Epithelial cell of prostate (primary cell): ENCODE measurements at regions not wholly inside any gene's neighbourhood (a gene's known extent, or its start where the extent isn't known, plus 50 kb on each side); places are given as distances from the start of the nearest gene placed in this dataset.
"Not testable (repeated sequence)": the region's sequence is repeated elsewhere in the genome, so short reads cannot be mapped to it uniquely, and the experiment has no call there.

Experiments used
- DNase-seq: peaks from one replicate; pipeline ENCODE4 v3.0.0-alpha.2; 2011; ENCODE audit warnings: low read depth, low spot score
- H3K27ac ChIP-seq: fragments of 450-650 bp; 2 replicates; pipeline ENCODE4 v1.5.1; 2017; ENCODE audit warnings: mild to moderate bottlenecking

DNA sequence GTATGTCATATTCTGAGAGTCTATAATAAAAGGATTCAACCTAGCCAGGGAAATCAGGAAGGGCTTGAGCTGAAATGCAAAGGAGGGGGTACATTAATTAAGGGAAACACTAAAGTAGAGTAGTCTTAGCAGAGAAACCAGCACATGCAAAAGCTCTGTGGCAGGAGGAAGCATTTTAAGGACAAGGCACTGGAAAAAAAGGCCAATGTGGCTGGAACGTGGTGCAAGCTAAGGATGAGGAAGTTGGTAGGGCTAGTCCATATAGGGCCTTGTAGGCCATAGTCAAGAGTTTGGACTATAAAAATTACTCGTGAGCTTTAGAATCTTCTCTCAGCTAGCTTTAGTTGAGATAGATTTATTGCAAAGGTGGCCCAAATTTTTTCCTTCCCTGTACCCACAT, 75.2 kb upstream of the TOP1 start:
- DNase-seq = no peak
- no peak overlapping the region for H3K27ac ChIP-seq

DNA sequence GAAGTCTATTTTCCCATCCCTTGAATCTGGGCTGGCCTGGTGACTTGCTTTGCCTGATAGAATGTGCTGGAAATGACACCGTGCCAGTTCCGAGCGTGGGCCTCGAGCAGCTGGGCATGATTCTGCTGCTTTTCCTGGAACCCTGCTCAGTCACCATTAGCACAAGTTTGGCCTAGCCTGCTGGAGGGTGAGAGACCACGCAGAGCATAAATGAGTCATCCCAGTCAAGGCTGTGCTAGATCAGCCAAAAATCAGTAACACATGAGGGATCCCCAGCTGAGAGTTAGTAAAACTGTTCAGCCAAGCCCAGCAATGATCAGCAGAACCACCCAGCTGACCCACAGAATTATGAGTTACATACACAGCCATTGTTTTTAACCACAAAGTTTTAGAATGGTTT, 74.8 kb upstream of the TOP1 start:
- no peak overlapping the region for H3K27ac ChIP-seq

DNA sequence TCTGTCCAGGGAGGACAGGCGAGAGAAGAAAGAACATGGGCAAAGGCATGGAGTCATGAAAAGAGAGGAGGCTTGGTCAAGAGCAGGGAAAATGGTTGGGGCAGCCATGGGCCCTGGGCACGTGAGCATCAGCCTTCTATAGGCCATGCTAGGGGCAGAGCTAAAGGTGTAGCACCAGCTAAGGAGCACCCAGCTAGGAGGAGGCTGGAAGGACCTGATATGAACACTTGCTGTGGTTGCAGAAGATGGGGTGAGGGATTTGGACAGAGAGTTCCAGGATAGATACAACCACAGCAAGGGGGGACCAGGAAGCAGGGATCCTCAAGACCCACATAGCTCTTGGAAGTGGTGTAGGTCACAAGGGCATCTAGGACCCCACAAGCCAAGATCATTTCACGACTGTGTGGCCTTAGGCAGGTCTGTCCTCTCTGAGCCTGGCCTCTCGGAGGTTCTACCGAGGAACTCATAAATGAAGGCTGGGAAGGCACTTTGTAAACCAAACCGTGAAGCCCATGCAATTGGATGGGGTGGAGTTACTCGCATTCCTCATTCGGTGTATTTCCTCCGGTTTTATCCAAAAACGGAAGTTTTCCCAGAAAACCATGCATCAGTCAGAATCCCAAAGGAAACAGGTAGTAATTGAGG, 74.0 kb upstream of the TOP1 start:
- H3K27ac ChIP-seq = no peak overlapping the region
- no peak for DNase-seq

More for the DNA sequence above, 74.8 kb upstream of the TOP1 start:
- no peak for DNase-seq

DNA sequence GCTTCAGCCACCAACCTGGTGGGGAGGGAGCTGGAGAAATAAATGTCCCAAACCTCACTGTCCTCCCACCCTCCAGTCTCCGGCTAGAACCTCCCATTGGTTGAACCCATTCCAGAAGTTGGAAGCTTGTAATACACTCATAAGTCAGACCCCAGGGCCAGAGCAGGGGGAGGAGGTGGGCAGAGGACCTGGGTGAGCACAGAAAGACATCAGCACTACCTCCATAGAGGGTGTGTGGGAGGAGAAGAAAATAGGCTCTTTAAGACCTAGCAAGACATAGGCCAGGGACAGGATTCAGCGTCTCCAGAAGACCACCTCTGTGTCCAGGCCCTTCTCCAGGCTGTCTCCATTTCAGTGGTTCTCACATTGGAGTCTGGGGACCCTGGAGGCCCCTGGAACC, 73.3 kb upstream of the TOP1 start:
- no peak overlapping the region for H3K27ac ChIP-seq
- no peak for DNase-seq

DNA sequence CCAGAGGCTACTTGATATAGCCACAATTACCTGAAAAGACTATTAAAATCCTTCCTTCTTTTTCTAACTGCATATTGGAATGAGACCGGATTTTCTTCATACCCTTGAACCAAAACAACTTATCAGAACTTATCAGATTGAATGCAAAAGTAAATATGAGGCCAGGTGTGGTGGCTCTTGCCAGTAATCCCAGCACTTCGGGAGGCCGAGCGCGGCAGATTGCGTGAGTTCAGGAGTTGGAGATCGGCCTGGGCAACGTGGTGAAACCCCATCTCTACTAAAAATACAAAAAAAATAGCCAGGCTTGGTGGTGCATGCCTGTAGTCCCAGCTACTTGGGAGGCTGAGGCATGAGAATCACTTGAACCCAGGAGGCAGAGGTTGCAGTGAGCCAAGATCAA, 72.8 kb upstream of the TOP1 start:
- H3K27ac ChIP-seq, DNase-seq: not testable (repeated sequence)

DNA sequence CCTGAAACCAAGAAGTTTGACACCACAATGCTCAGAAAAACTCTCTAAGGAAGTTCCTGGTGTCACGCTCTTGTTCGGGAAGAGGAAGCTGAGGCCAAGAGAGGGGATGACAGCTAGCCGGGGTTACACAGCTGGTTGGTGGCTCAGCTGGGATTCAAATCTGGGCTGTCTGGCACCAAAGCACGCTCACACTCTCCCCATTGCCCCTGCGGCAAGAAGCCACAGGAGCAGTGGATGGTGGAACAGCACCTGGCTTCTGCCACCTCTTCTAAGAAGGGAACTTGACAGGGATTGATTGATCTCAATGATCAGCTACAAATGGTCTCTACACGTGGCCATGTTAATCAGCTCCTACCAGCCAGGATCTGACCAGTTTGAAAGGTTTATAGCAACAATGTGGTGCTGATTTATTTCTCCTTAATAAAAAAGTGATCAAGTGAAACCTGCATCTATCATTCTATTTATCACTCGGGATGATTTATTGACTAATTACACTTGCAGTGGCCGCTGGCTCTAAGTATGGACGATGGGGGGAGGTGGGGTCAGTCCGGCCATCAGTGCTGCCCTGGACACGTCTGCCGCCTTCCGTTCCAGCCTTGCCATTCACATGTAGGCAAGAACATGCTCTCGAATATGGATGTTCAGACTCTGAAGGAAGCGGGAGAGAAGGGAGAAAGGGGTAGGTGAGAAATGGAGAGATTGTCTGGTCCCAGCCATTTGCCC, 71.9 kb upstream of the TOP1 start:
- DNase-seq = no peak
- no peak overlapping the region for H3K27ac ChIP-seq

DNA sequence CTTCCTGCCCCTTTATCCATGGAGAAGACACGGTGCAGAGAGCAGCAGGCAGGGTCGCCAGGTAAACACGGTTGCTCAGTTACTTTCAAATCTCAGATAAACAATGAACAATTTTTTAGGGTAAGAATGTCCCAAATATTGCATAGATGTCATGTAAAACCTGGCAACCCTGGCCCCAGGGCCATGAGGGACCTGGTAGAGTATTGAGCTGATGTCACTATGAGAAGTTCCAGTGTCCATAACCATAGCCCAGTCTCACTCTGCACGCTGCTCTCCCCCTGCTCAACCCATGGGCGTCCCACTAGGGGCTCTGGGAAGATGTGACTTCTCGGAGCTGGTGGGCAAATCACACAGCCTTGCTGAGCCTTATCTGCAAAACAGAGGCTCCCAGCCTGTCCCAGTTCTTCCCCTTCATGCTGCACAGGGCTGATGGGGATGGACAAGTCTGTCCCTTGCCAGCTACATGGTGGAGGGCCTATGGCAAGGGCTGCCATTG, 71.3 kb upstream of the TOP1 start:
- no peak overlapping the region for H3K27ac ChIP-seq
- no peak for DNase-seq

DNA sequence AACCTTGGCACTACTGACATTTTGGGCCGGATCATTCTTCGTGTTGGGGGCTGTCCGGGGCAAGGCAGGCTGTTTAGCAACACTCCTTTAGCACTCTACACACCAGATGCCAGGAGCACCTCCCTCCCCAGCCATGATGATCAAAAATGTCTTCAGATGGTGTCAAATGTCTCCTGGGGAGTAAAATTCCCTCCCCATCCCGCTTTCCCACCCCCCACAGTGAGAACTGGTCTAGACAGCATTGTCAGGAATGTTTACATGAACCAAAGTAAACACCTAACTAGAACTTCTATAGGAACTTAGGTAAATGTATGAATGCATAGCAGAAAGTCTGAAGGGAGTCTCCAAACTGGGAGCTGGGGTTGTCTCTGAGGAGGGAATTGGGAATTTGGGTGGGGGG, 70.0 kb upstream of the TOP1 start:
- no peak overlapping the region for H3K27ac ChIP-seq
- DNase-seq = no peak

DNA sequence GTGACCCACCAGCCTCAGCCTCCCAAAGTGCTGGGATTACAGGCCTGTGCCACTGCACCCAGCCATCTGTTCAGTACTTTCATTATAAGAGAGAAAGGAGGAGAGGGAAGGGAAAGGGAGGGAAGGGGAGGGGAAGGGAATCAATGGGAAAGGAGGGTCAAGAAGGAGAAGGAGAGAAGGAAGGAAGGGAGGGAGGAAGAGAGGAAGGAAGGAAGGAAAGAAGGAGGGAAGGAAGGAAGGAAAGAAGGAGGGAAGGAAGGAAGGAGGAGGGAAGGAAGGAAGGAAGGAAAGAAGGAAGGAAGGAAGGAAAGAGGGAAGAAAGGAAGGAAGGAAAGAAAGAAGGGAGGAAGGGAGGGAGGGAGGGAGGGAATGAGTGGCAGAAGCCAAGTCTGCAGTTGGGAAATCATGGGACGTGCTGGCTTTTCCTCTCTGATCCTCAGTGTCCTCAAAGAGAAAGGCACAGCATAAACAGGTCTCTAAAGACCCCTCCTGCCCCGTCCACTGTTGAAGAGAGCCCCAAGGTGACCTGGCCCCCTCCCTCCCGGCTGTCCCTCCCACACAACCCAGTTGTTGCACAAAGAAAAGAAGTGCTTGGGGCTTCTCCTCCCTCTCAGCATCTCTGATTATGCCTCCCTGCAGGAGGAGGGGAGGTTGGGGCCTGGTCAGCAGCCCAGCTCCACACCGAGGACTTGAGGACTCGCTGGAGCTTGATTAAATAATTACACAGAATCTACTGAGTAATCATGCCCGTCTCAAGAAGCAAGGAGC, 69.1 kb upstream of the TOP1 start:
- no peak overlapping the region for H3K27ac ChIP-seq
- no peak for DNase-seq

DNA sequence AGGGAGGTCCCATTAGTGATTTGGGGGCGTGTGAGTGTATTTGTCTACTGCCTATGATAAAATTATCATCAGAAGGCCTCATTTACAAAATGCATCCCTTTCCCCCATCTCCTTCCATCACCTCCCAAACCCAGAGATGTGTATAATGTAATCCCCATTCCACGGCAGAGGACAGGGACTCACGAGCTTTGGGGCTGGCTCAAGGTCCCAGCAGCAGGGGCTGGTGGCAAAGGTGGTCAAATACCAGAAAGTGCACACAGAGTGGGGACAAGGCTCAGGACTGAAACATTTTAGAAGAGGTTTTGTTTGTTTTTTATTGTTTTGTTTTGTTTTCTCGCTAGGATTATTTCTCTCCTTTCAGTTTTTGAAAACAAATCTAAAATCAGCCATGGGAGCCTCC, 68.5 kb upstream of the TOP1 start:
- DNase-seq = no peak
- no peak overlapping the region for H3K27ac ChIP-seq

DNA sequence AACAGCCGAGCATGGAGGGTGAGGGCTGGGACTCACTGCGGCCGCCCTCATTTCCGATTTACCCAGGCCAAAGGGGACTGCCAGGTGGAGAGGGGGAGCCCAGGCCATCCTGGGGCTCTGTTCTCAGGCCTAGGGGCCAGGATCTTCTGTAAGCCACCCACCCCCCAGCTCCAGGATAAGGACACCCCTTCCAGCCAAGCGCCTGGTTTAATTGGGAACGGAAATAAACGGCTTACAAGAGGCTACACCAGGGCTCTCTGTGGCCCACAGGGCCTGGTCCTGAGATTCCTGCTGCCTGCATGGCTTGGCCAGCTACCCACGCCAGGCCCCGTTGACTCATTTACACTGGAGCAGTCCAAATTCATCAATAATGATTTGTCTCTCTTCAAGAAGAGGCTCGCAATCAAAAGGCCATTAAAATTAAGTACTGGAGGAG, 68.1 kb upstream of the TOP1 start:
- H3K27ac ChIP-seq = no peak overlapping the region
- no peak for DNase-seq

DNA sequence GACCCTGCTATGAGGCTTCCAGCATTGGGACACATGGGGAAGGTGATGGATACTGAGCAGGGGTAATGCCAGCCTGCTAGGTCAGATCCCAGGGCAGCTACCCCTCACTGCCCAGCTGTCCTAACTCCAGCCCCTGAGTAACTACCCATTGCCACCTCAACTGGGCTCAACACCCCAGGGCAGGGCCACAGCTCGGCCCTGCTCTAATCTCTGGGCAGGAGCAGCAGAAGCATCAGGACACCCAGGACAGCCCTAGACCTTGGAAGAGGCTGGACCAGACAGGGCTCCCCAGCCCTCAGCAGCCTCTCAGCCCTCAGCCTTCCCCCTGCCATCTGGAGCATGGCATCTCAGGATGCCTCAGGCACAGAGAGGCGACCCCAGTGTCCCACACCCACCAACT, 67.4 kb upstream of the TOP1 start:
- no peak overlapping the region for H3K27ac ChIP-seq
- DNase-seq = no peak

DNA sequence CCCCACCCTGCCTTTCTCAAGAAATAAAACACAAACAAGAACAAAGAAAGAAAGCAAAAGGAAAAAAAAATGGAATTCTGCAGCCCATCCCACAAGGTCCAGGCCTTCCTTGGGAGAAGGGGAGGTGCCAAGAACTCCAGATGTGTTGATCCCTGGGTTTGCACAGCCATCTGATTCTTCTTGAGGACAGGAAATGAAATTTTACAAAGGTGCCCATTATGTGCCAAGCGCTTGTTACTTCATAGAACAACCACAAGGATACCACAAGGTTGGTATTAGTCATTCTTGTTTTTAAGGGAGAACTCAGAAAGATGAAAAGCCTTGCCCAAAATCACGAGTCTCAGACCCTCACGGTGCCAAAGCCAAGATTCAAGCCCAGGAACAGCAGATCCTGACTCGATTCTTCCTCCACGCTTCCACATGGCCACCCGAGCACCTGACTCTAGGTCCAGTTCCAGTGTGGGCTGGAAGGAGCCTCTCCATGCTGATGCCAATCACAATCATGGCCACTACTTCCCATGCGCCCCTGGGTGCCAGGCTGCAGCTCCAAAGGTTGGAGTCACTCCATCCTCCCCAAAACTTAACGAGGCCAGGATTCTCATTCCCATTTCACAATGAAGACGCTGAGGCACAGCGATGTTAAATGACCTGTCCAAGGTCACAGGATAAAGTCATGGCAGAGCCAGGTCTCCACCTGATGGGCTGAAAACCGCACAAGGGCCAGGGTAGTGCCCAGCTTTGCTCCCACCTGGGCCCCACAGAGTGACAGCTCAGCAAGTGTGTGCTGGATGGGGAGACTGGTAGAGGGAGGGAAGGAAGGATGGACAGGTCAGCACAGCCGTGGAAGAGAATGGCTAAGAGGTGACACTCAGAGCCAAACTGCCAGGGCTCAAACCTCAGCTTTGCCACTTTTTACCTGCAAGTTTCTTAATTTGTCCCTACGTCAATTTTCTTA, 66.7 kb upstream of the TOP1 start:
- H3K27ac ChIP-seq = no peak overlapping the region
- DNase-seq = no peak

DNA sequence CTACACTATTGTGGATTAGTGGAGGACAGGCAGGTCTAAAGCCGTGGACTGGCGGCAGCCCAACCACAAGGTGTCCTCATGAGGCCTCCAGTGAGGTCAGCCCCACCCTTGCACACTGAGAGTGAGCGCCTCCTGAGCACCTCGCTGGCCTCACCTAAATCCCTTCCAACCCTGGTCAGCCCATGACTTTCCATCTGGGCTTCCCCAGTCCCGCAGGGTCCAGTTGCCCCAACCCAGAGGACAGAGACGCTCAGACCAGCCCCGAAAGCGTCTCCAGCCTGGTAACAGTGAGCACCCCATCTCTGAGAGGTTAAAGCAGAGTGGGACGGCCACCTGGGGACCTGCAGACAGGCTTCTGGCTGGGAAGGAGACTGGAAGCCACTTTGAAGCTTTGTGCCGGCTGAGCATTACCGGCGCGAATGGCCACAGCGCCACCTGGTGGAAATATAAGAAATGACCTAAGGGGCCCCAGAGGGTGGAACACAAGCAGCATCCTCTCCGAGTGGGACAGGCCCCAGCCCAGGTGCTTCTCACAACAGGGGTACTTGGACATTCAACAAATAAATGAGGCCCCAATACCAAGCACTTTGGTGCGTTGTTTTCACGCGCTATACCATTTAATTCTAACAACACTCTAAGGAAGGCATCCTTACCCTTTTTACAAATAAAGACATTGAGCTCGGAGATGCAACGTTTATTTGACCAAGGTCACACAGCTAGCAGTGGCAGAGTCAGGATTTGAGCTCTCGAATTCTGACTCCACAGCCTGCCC, 65.7 kb upstream of the TOP1 start:
- no peak overlapping the region for H3K27ac ChIP-seq

DNA sequence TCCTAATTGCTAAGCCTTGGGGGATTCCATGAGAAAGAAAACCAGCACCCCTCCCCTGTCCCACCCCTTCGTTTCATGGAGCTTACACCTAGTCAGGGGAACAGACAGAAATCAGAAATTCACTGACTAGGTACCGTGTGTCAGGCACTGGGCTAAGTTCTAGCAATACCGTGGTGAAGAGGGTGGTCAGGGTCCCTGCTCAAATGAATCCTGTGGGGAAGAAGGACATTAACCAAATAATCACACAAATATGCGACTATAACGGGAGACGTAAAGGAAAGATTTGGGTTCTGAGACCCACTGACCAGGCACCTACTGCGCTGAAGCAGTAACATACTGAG, 65.1 kb upstream of the TOP1 start:
- DNase-seq = no peak

More for the DNA sequence above, 65.7 kb upstream of the TOP1 start:
- no peak for DNase-seq

DNA sequence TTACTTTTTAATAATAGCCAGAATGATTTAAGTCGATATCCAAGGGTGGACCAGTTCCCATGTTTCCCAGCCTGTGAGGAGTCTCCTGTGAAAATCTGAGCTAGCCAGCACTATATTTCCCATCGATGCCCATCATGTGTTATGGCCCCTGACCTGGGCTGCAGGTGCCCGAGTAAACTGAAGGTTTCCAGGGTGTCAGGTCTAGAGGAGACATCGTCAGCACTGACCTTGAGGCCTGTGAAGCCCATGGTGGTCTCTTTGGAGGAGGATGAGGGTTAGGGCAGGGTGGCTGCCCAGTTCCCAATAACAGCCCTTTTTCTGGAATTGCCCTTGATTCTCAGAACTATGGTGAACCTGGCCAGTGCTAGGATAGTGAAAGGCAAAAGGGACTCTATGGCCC, 63.0 kb upstream of the TOP1 start:
- no peak for DNase-seq
- H3K27ac ChIP-seq = no peak overlapping the region

More for the DNA sequence above, 65.1 kb upstream of the TOP1 start:
- no peak overlapping the region for H3K27ac ChIP-seq

DNA sequence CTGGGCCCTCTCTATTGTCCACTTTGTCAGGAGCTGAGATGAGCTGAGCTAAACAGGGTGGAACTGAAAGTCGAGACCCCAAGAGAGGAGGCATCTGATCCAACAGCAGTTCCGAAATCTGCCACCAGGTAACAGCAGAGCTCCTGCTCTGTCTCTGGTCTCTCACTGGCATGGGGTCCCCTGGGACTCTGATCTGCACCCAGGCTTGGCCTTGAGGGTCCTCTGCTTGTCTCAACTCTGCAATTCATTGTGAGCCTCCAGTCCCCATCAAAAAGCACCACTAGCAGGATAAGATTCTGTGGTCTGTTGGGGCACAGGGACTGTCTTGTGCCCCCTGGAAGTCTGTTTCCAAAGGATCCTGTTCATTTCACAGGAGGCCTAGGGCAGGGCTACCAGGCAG, 62.5 kb upstream of the TOP1 start:
- no peak for DNase-seq
- no peak overlapping the region for H3K27ac ChIP-seq

DNA sequence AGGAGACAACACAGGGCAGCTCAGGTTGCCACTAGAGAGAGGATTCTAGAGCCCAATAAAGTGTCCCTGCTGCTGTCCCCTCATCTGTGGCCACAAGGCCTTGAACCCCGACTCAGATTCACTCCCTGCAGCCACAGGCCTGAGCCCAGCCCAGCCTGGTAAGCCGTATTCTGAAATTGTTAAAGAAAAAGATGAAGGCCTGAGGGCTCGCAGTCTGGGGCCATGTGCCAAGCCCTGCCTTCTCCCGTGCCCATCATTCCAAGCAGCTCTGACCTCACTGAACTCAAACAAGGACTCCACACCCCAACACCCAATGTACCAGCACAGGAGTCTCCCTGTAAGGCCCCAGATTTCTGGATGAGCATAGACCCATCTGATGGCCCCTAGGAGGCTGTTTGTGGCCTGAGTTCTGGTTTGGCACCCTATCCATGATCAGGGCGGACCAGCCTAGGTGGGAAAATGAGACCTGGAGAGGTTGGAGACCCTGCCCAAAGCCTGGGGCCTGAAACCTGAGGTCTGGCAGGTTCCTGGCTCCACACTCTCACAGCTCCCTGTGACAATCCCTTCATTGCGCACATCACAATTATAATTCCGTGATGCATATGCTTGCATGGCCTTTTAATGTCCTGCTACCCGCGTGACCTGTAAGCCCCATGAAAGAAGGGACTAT, 62.0 kb upstream of the TOP1 start:
- DNase-seq = no peak
- H3K27ac ChIP-seq = no peak overlapping the region

DNA sequence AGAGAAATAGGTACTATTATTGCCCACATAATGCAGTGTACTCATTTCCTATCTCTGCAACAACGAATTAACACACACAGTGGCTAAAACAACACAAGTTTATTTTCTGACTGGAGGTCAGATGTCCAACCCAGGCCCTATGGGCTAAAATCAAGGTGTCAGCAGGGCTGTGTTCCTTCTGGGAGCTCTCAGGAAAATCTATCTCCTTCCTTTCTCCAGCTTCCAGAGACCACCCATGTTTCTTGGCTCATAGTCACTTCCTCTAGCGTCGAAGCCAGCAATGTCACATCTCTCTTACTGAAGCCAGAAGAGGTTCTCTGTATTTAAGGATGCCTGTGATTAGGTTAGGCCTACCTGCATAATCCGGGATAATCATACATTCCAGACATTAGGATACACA, 60.9 kb upstream of the TOP1 start:
- DNase-seq = no peak
- H3K27ac ChIP-seq = no peak overlapping the region
